ENCODE measurements at regions not wholly inside any gene's neighbourhood (a gene's known extent, or its start where the extent isn't known, plus 50 kb on each side); places are given as distances from the start of the nearest gene placed in this dataset.

DNA sequence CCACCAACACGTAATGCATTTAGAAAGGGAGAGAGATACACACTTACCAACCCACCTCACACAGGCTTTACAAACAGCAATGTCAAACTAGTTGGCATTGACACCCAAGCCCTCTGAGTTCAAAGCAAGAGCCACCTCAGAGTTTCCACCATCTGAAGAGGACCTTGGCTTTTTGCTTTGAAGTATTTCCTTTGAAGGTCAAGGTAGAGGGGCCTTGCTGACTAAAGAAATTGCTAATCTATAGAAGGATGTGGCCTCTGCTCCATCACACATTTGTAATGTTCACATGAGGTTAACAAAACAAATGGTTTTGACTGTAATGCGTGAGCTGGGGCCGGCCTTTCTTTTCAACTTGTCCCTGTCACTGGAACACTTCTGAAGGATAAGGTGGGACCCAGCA, 117.7 kb downstream of the POLR2M start:
- TF ChIP-seq, protein P1, sequence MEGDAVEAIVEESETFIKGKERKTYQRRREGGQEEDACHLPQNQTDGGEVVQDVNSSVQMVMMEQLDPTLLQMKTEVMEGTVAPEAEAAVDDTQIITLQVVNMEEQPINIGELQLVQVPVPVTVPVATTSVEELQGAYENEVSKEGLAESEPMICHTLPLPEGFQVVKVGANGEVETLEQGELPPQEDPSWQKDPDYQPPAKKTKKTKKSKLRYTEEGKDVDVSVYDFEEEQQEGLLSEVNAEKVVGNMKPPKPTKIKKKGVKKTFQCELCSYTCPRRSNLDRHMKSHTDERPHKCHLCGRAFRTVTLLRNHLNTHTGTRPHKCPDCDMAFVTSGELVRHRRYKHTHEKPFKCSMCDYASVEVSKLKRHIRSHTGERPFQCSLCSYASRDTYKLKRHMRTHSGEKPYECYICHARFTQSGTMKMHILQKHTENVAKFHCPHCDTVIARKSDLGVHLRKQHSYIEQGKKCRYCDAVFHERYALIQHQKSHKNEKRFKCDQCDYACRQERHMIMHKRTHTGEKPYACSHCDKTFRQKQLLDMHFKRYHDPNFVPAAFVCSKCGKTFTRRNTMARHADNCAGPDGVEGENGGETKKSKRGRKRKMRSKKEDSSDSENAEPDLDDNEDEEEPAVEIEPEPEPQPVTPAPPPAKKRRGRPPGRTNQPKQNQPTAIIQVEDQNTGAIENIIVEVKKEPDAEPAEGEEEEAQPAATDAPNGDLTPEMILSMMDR (IDR thresholded peaks at IDR 0.05) = no peak
- TF ChIP-seq POLR2AphosphoS5 (IDR thresholded peaks at IDR 0.05) (no peak), POLR2A (IDR thresholded peaks at IDR 0.05) (no peak)
